Psoas muscle (tissue), 7 donors: ENCODE measurements at regions not wholly inside any gene's neighbourhood (a gene's known extent, or its start where the extent isn't known, plus 50 kb on each side); places are given as distances from the start of the nearest gene placed in this dataset.

Experiments used
- ATAC-seq, 4 donors: fragments of 200-7000 bp; cut with Tn5 transposase; one replicate each; pipeline ENCODE4 v1.9.1; 2020; ENCODE audit warnings: moderate library complexity in 3 of 4, mild to moderate bottlenecking in 2 of 4
- DNase-seq, 2 donors: peaks; one replicate each; pipeline ENCODE4 v3.0.0-alpha.2; 2020
- H3K27ac ChIP-seq: fragments of 200-600 bp; one replicate; pipeline ENCODE4 v1.8.0; 2022
- H3K27me3 ChIP-seq, 3 donors: fragments of 200-600 bp in 1 of 3; one replicate each; pipeline versions ENCODE4 v1.6.1 to v1.8.0; 2013 to 2022; ENCODE audit warnings: low read length in 2 of 3, mild to moderate bottlenecking in 2 of 3, moderate library complexity in 1 of 3; ENCODE audit not compliant: insufficient read depth in 3 of 3
- H3K36me3 ChIP-seq, 2 donors: fragments of 200-600 bp in 1 of 2; one replicate each; pipeline versions ENCODE4 v1.6.1 to v1.8.0; 2013 to 2022; ENCODE audit warnings: low read depth in 1 of 2, mild to moderate bottlenecking in 1 of 2, moderate library complexity in 1 of 2; ENCODE audit not compliant: insufficient read depth in 1 of 2
- H3K4me1 ChIP-seq: fragments of 200-600 bp; one replicate; pipeline ENCODE4 v1.8.0; 2022
- H3K4me3 ChIP-seq: fragments of 200-600 bp; one replicate; pipeline ENCODE4 v1.8.0; 2022; ENCODE audit warnings: mild to moderate bottlenecking
- H3K9me3 ChIP-seq: fragments of 200-600 bp; one replicate; pipeline ENCODE4 v1.8.0; 2022
- CTCF ChIP-seq: fragments of 200-600 bp; IDR thresholded peaks from one replicate; pipeline ENCODE4 v1.8.0; 2022; ENCODE audit warnings: antibody characterized with exemption
- WGBS, 3 donors: extraction: QIAGEN DNeasy Blood & Tissue Kit; methylation state at CpG; one replicate each; pipeline versions ENCODE4 v1.1.6 to v1.1.7; 2013; 5-methylcytosine and 5-hydroxymethylcytosine counted together
- intact Hi-C, 2 donors: fragments of 100-400 bp; cut with DNase I; formaldehyde crosslinking; loops; one replicate each; pipeline versions ENCODE4 v1.11.0 to v1.14.2; 2022
- donor health status: healthy with polysubstance abuse.
- donor health status: DM: no; HTN: no; CAD: no; lungs with moderate emphysema.
- donor health status: Bipolar disorder and iron deficiency.
- donor health status: healthy.
- donor health status: DM: yes; HTN: yes; CAD: no.
- donor health status: DM: no; HTN: no; CAD: no.
- donor health status: DM: yes; HTN: yes; CAD: no.

GRCh38 chr13:106042996-106043581 is 492.4 kb downstream of the EFNB2 start:
- Histone ChIP-seq H3K9me3 (no peaks in the 10 kb centered on the region), H3K27me3 (no peaks in the 10 kb centered on the region), H3K27ac (no peak overlapping the region), H3K4me1 (no peaks in the 10 kb centered on the region), H3K4me3 (no peak overlapping the region), H3K36me3 (no peaks in the 10 kb centered on the region)
- 66 to 73% (median 70%) methylated on average over 1 of the region's 1 CpG for WGBS, 3 donors
- intact Hi-C loops, result no loop called here
- no peak for DNase-seq
- ATAC-seq, result no peak
- TF ChIP-seq CTCF, result no peak

GRCh38 chr13:106041445-106041844 is 494.0 kb downstream of the EFNB2 start:
- no peak overlapping the region for H3K4me3 ChIP-seq
- H3K27ac ChIP-seq, result no peak overlapping the region
- TF ChIP-seq CTCF, result no peak
- H3K36me3 ChIP-seq, result no peaks in the 10 kb centered on the region
- H3K9me3 ChIP-seq, result no peaks in the 10 kb centered on the region
- intact Hi-C loops, result no loop called here
- no peaks in the 10 kb centered on the region for H3K27me3 ChIP-seq
- WGBS, 3 donors, result 84 to 95% (median 86%) methylated on average over 3 of the region's 3 CpGs
- no peaks in the 10 kb centered on the region for H3K4me1 ChIP-seq
- no peak for ATAC-seq
- DNase-seq, result no peak

- H3K36me3 ChIP-seq, result no peaks in the 10 kb centered on the region
- H3K9me3 ChIP-seq, result no peaks in the 10 kb centered on the region
- intact Hi-C loops, result no loop called here
- H3K27me3 ChIP-seq, result no peaks in the 10 kb centered on the region
- no peak for TF ChIP-seq CTCF
- ATAC-seq (no peak), DNase-seq (no peak)
- no peak overlapping the region for H3K27ac ChIP-seq
- 88 to 98% (median 96%) methylated on average over 2 of the region's 2 CpGs for WGBS, 3 donors
- H3K4me1 ChIP-seq, result no peaks in the 10 kb centered on the region
- H3K4me3 ChIP-seq, result no peak overlapping the region
These were observed 496.7 kb downstream of the EFNB2 start for GRCh38 chr13:106038752-106039151.

- no peaks in the 10 kb centered on the region for H3K9me3 ChIP-seq
- WGBS, 3 donors, result 83 to 92% (median 91%) methylated on average over 6 of the region's 6 CpGs
- intact Hi-C loops, result no loop called here
- no peak overlapping the region for H3K27ac ChIP-seq
- H3K4me1 ChIP-seq, result no peaks in the 10 kb centered on the region
- TF ChIP-seq CTCF, result no peak
- H3K4me3 ChIP-seq, result no peak overlapping the region
- ATAC-seq, result no peak
- no peaks in the 10 kb centered on the region for H3K36me3 ChIP-seq
- peaks cover 0 to 4% (median 0%) of the 10 kb centered on the region in 3 donors for H3K27me3 ChIP-seq
- DNase-seq, result no peak
These were observed 498.6 kb downstream of the EFNB2 start for GRCh38 chr13:106036870-106037269.

- H3K36me3 ChIP-seq, result no peaks in the 10 kb centered on the region
- 35 to 48% (median 43%) methylated on average over 6 of the region's 6 CpGs for WGBS, 3 donors
- H3K4me1 ChIP-seq, result no peaks in the 10 kb centered on the region
- no peak for ATAC-seq
- H3K9me3 ChIP-seq, result no peaks in the 10 kb centered on the region
- H3K4me3 ChIP-seq, result no peak overlapping the region
- no peak overlapping the region for H3K27ac ChIP-seq
- peaks cover 0 to 4% (median 0%) of the 10 kb centered on the region in 3 donors for H3K27me3 ChIP-seq
- TF ChIP-seq CTCF, result no peak
- DNase-seq, result no peak
- intact Hi-C loops, result no loop called here
These were observed 501.3 kb downstream of the EFNB2 start for GRCh38 chr13:106034201-106034600.
